GM10248 (cell line): ENCODE measurements at regions not wholly inside any gene's neighbourhood (a gene's known extent, or its start where the extent isn't known, plus 50 kb on each side); places are given as distances from the start of the nearest gene placed in this dataset.

Experiments
- CTCF ChIA-PET: fragments of 300-600 bp; sonication (Branson Sonifier 250); formaldehyde crosslinking; extraction: SDS; loops from one replicate; lab custom pipeline; 2021; ENCODE audit warnings: antibody characterized with exemption; lab: Yijun Ruan, JAX
- POLR2A ChIA-PET: fragments of 350-650 bp; sonication (Branson Sonifier 250); formaldehyde crosslinking; extraction: SDS; loops from one replicate; lab custom pipeline; 2020; ENCODE audit warnings: antibody characterized with exemption; lab: Yijun Ruan, JAX
- DNase-seq: peaks from one replicate; pipeline ENCODE4 v3.0.0; 2012; ENCODE audit errors: extremely low spot score
- CTCF ChIP-seq: IDR thresholded peaks from 2 replicates; pipeline ENCODE4 v1.5.1; 2012; ENCODE audit warnings: mild to moderate bottlenecking, low read depth; ENCODE audit errors: extremely low read depth, missing control alignments, control extremely low read depth

GRCh38 chr16:85429776-85430522, 183.2 kb upstream of the GSE1 start:
- ChIA-PET CTCF (interaction anchor here (0.6 to 2.6 kb wide), 12 partner anchors 8 to 316 kb away, joined by 3 to 22 read pairs (median 8); partner anchors contain the start of gene CIBAR2), POLR2A (no interaction called here)
- TF ChIP-seq CTCF, result no peak
- DNase-seq, result no peak

GRCh38 chr16:85430523-85431421, 182.3 kb upstream of the GSE1 start:
- CTCF ChIA-PET, result interaction anchor here (1.0 to 2.0 kb wide), 3 partner anchors 8 to 11 kb away, joined by 3 to 10 read pairs (median 4); no protein-coding TSS in a partner anchor
- DNase-seq, result no peak
- no peak for TF ChIP-seq CTCF

GRCh38 chr16:85431431-85432124, 181.5 kb upstream of the GSE1 start:
- no peak for TF ChIP-seq CTCF
- DNase-seq, result no peak
- ChIA-PET POLR2A (no interaction called here), CTCF (interaction anchor here (1.0 to 2.0 kb wide), 3 partner anchors 9 to 185 kb away, joined by 3 to 10 read pairs (median 4); no protein-coding TSS in a partner anchor)

More at GRCh38 chr16:85430523-85431421, 182.3 kb upstream of the GSE1 start:
- POLR2A ChIA-PET, result no interaction called here

GRCh38 chr16:85432606-85433005, 180.5 kb upstream of the GSE1 start:
- TF ChIP-seq CTCF, result no peak
- DNase-seq, result no peak
- CTCF ChIA-PET, result interaction anchor here (1.0 to 1.3 kb wide), 2 partner anchors 11 to 184 kb away, joined by 3 to 4 read pairs; no protein-coding TSS in a partner anchor
- POLR2A ChIA-PET, result no interaction called here

- TF ChIP-seq CTCF, result no peak
- CTCF ChIA-PET, result no interaction called here
- POLR2A ChIA-PET, result no interaction called here
- no peak for DNase-seq
Observed at GRCh38 chr16:85433477-85433876, 179.6 kb upstream of the GSE1 start.

- ChIA-PET CTCF (interaction anchor here (2.5 kb wide), 1 partner anchor 14 kb away, joined by 16 read pairs; no protein-coding TSS in a partner anchor), POLR2A (no interaction called here)
- DNase-seq, result no peak
- no peak for TF ChIP-seq CTCF
Observed at GRCh38 chr16:85435286-85435685, 177.8 kb upstream of the GSE1 start.
